ENCODE measurements at regions not wholly inside any gene's neighbourhood (a gene's known extent, or its start where the extent isn't known, plus 50 kb on each side); places are given as distances from the start of the nearest gene placed in this dataset.
A peak's percentile ranks its signal among the peaks of the same experiment; 100 is the strongest.

- Mint-ChIP-seq H3K27ac (no peak overlapping the region), H3K36me3 (no peaks in the 10 kb centered on the region), H3K27me3 (ENCODE audit: low read depth in 2 of 2) (peaks cover 0 to 7% of the 10 kb centered on the region in 2 donors), H3K4me3 (no peak overlapping the region), H3K9me3 (no peaks in the 10 kb centered on the region), H3K4me1 (no peaks in the 10 kb centered on the region)
- intact Hi-C loops (cut with micrococcal nuclease): no loop called here
- no peak for TF ChIP-seq CTCF (IDR thresholded peaks at IDR 0.05)
- ATAC-seq (peak in 1 of 3 donors; percentile 32), DNase-seq (no peak)
- Histone ChIP-seq H3K36me3 (ENCODE audit: control insufficient read depth, insufficient read depth, low read length) (no peaks in the 10 kb centered on the region), H3K27me3 (ENCODE audit: control insufficient read depth, insufficient read depth, low read length) (no peaks in the 10 kb centered on the region), H3K27ac (ENCODE audit: low read length) (no peak overlapping the region), H3K4me3 (ENCODE audit: low read length) (no peak overlapping the region), H3K9me3 (ENCODE audit: control insufficient read depth, insufficient read depth, low read length) (no peaks in the 10 kb centered on the region), H3K4me1 (ENCODE audit: control insufficient read depth, insufficient read depth, low read length) (no peaks in the 10 kb centered on the region)
- 82% methylated on average over 18 of the region's 18 CpGs for WGBS (ENCODE audit: insufficient coverage)
These were observed 142.5 kb upstream of the PPP2R2D start for GRCh38 chr10:131758062-131758938.

GRCh38 chr10:131758939-131759301 is 141.9 kb upstream of the PPP2R2D start:
- intact Hi-C loops (cut with micrococcal nuclease): no loop called here
- no peaks in the 10 kb centered on the region for H3K27me3 ChIP-seq (ENCODE audit: control insufficient read depth, insufficient read depth, low read length)
- no peak overlapping the region for H3K27ac ChIP-seq (ENCODE audit: low read length)
- Mint-ChIP-seq H3K4me3 (no peak overlapping the region), H3K4me1 (no peaks in the 10 kb centered on the region), H3K27ac (no peak overlapping the region), H3K36me3 (no peaks in the 10 kb centered on the region), H3K9me3 (no peaks in the 10 kb centered on the region), H3K27me3 (ENCODE audit: low read depth in 2 of 2) (peaks cover under 1 to 7% of the 10 kb centered on the region in 2 donors)
- no peaks in the 10 kb centered on the region for H3K36me3 ChIP-seq (ENCODE audit: control insufficient read depth, insufficient read depth, low read length)
- DNase-seq (no peak), ATAC-seq (no peak)
- H3K9me3 ChIP-seq (ENCODE audit: control insufficient read depth, insufficient read depth, low read length): no peaks in the 10 kb centered on the region
- 83% methylated on average over 8 of the region's 9 CpGs for WGBS (ENCODE audit: insufficient coverage)
- H3K4me1 ChIP-seq (ENCODE audit: control insufficient read depth, insufficient read depth, low read length): no peaks in the 10 kb centered on the region
- no peak for TF ChIP-seq CTCF (IDR thresholded peaks at IDR 0.05)
- no peak overlapping the region for H3K4me3 ChIP-seq (ENCODE audit: low read length)

- Histone ChIP-seq H3K36me3 (ENCODE audit: control insufficient read depth, insufficient read depth, low read length) (no peaks in the 10 kb centered on the region), H3K27ac (ENCODE audit: low read length) (no peak overlapping the region), H3K4me1 (ENCODE audit: control insufficient read depth, insufficient read depth, low read length) (no peaks in the 10 kb centered on the region), H3K9me3 (ENCODE audit: control insufficient read depth, insufficient read depth, low read length) (no peaks in the 10 kb centered on the region), H3K4me3 (ENCODE audit: low read length) (no peak overlapping the region), H3K27me3 (ENCODE audit: control insufficient read depth, insufficient read depth, low read length) (no peaks in the 10 kb centered on the region)
- no peaks in the 10 kb centered on the region for H3K4me1 Mint-ChIP-seq
- WGBS (ENCODE audit: insufficient coverage): 93% methylated on average over 15 of the region's 15 CpGs
- peaks cover 5 to 11% of the 10 kb centered on the region in 2 donors for H3K27me3 Mint-ChIP-seq (ENCODE audit: low read depth in 2 of 2)
- intact Hi-C loops (cut with micrococcal nuclease): no loop called here
- TF ChIP-seq CTCF (IDR thresholded peaks at IDR 0.05): no peak
- DNase-seq: no peak
- H3K36me3 Mint-ChIP-seq: no peaks in the 10 kb centered on the region
- no peak overlapping the region for H3K27ac Mint-ChIP-seq
- no peak for ATAC-seq
- no peaks in the 10 kb centered on the region for H3K9me3 Mint-ChIP-seq
- H3K4me3 Mint-ChIP-seq: no peak overlapping the region
These were observed 141.5 kb upstream of the PPP2R2D start for GRCh38 chr10:131759347-131759746.

Measured in natural killer cell (primary cell).